Activated T-cell treated with anti-CD3 and anti-CD28 coated beads, Interleukin-2, amount 50 U/mL, for 1 hour (primary cell): ENCODE measurements at regions not wholly inside any gene's neighbourhood (a gene's known extent, or its start where the extent isn't known, plus 50 kb on each side); places are given as distances from the start of the nearest gene placed in this dataset.
"Not testable (repeated sequence)": the region's sequence is repeated elsewhere in the genome, so short reads cannot be mapped to it uniquely, and the experiment has no call there.

ENCODE experiments used
- DNase-seq: peaks from one replicate; pipeline ENCODE4 v3.0.0-alpha.2; 2020

DNA sequence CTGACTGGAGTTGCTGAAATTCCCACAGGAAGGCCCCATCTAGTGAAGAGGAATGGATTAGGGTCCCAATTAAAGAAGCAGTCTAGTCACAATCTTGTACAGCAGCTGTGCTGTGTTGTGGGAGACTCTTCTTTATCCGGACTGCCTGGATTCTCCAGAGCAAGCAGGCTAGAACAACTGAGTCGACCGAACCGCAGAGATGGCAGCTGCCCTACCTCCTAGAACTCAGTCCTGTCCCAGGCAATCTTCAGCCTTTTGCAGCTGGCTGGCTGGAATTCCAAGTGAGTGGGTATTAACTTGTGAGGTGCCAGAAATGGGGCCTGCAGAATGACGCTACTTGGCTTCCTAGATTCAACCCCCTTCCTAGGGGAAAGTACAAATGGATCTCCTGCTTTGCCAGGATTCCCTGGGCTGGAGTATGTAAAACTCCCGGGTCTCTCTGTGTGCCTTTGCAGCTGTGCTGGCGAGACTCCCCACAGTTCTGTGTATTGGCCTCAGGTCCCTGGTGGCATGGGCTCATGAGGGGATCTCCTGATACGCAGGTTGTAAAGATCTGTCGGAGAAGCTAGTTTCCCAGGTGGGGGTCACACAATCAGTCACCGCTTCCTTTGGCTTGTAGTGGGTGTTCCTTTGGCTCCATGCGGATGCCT lies 1952.6 kb upstream of the LRRTM1 start:
- DNase-seq = no peak

DNA sequence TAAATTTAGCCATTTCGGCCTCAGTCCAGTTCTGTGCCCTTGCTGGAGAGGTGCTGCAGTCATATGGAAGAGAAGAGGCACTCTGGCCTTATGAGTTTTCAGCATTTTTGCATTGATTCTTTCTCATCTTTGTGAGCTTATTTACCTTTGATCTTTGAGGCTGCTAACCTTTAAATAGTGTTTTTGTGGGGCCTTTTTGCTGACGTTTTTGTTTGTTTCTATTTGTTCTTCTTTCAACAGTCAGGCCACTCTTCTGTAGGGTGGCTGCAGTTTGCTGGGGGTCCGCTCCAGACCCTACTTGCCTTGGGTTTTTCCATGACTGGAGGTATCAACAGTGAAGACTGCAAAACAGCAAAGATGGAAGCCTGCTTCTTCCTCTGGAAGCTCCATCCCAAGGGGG lies 1951.7 kb upstream of the LRRTM1 start:
- no peak for DNase-seq

DNA sequence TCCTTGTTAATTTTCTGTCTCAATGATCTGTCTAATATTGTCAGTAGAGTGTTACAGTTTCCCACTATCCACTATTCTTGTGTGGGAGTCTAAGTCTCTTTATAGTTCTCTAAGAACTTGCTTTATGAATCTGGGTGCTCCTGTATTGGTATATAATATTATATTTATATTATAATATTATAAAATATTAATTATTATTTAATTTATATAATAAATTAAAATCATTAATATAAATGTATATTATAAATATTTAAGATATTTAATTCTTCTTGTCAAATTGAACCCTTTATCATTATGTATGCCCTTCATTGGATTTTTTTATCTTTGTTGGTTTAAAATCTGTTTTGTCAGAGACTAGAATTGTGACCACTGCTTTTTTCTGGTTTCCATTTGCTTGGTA lies 1950.2 kb upstream of the LRRTM1 start:
- no peak for DNase-seq

GRCh38 chr2:82246220-82246775 lies 1941.7 kb upstream of the LRRTM1 start:
- no peak for DNase-seq

- no peak for DNase-seq
Observed at GRCh38 chr2:82239176-82239575, 1934.6 kb upstream of the LRRTM1 start.

DNA sequence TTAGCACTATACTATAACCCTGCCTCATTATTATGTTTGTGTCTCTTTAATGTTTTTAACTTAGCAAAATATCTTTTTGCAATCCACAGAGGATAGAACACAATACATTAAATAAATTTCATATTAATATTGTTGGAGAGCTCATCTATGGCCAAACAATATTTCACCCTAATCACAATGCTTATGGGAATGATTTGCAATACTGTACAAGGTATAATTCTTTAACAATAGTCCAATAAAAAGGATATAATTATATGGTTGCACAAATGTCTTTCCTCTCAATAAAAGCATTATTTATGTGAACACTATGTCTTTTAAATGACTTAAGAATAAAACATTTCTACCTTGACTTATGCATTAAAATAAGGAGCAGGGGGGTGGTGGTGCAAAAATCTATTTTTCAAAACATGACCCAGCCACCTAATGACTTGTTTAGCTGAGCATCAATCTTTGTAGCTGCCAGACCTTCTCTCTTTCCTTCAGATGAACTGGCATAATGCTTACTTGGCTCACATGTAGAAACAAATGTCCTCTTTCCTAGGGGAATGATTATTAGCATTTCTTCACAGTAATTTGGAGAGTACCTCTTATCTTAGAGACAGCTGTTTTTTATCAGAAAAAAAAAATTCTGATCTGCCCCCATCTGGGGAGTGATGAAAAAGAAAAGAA lies 1933.6 kb upstream of the LRRTM1 start:
- no peak for DNase-seq

GRCh38 chr2:82234283-82234874 lies 1929.8 kb upstream of the LRRTM1 start:
- DNase-seq = no peak

DNA sequence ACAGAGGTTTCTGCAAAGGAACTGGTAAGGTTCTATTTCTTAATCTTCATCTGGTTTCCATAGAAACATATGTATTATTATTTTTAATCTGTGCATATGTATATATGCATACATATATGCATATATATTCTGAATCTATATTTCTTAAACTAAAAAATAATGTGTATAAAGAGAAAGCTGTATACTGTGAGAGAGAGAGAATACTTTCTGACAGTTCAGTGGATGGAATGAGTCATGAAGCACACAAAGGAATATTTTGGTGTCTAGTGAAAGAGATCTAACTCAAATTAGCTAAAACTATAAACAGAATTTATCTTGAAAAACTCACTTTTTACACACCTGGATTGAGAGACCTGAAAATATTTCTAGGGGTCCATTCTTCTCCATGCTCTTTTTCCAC lies 1929.3 kb upstream of the LRRTM1 start:
- no peak for DNase-seq

DNA sequence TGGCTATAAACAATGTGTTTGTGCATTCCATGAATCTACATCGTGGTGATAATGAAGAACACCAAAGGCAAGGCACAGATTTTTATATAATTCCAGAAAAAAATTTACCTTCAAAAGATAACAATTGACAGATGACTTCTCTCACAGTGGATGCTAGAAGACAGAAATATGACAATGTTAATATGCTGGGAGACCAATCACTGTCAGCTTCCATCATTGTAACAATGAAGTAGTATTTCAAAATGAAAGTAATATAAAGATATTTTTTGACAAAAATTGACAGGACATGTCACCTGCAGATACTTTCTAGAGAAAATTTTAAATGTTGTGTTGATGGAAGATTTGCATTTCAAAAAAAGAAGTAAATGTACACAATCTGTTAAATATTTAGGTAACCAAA lies 1925.9 kb upstream of the LRRTM1 start:
- no peak for DNase-seq

- no peak for DNase-seq
Observed at GRCh38 chr2:82226441-82226840, 1921.9 kb upstream of the LRRTM1 start.

GRCh38 chr2:82224301-82224940 lies 1919.9 kb upstream of the LRRTM1 start:
- no peak for DNase-seq

GRCh38 chr2:82215212-82215611 lies 1910.7 kb upstream of the LRRTM1 start:
- no peak for DNase-seq

DNA sequence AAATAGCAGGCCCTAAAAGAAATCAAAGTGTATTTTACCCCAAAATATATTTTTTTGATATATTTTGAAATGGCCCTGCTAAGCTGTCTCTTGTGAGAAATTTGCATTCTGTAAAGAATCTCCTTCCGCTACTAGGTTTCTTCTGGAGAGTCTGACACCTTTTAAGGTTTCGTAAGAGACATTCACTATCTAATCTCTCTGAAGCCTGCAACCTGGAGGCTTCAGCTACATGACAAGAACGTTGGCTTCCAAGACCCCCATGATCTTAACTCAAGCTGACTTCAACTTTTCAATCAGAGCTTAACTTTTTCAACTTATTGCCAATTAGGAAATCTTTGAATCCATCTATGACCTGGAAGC lies 1894.9 kb upstream of the LRRTM1 start:
- no peak for DNase-seq

DNA sequence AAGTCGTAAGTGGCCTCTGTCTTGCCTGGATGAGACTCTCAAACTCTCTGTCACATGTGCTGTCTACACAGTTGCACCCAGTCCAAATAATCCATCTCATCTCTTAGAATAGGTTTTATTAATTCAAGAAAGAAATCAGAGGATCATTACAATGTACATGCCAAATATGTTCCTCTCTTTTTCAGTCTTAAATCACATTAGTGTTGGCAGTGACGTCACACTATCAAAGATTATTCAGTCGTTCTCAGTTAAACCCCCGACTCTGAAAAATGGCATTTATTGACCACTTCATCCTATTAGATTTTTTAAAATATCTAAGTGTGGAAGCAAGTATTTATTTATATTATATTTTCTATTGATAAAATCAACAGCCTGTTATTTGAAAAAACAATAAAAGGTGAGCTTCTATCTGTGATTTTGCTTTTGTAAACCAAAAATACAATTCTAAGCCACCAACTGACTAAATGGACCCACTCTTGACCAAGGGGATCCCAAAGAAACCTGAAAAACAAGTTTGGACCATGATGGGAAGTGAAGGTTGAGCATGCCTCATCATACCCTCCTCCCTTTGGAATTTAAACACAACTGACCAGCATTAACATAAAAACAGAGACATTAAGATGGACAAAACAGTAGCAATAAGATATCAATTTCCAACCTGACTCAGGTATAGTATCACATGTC lies 1894.4 kb upstream of the LRRTM1 start:
- DNase-seq = no peak

- DNase-seq = no peak
Observed at GRCh38 chr2:82182270-82182669, 1877.7 kb upstream of the LRRTM1 start.

GRCh38 chr2:82175210-82175609 lies 1870.7 kb upstream of the LRRTM1 start:
- DNase-seq = not testable (repeated sequence)

DNA sequence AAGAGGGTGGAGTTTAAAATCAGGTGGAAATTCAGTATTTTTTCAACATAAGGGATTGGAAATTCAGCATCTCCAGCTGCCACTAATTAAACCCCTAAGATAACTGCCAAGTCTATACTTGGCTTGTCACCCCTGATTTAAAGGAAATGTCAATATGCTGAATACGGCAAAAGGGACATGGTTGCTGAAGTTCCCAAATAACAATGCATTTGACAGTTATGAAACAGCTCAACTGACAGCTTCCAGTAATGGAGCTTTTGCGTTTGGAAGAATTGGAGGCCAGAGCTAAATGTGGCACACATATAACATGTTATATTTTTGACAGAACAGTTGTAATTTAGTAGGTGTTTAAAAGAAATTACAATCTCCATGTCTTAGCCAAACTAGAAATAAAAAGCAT lies 1867.9 kb upstream of the LRRTM1 start:
- no peak for DNase-seq

DNA sequence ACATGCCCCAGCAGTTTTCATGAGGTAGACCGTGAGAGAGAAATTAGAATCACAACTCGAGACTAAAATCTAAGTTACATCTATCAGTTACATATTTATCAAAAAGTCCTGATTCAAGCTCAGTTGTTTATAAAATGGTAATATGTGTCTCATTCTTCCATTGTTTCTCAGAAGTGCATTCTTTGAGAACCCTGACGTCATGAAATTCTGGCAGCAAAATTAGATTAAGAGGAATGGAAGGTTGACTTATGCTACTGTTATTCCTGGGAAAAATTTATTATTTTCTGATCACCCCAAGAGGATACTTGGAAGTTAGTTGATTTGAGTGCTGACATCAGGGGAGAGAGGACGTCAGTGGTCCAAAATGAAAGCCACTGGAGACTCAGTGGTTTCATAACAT lies 1864.8 kb upstream of the LRRTM1 start:
- no peak for DNase-seq

DNA sequence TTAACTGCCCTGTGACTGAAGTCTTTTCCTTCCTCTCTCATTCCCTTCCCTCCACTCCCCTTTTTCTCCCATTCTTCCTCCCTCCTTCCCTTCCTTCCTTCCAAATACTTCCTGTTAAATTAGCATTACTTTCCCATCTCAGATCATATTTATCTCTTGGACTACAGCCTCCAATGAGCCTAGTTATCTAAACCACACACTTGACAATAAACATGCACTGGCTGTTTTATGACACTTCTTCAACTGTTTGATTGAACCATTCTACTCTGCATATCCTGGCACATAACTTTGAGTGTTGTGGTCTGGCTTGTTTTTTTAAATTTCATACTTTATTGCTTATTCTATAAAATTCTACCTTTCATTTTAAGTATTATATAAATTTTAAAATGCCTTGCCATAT lies 1860.8 kb upstream of the LRRTM1 start:
- no peak for DNase-seq

GRCh38 chr2:82158150-82158549 lies 1853.6 kb upstream of the LRRTM1 start:
- DNase-seq = no peak

GRCh38 chr2:82155469-82155868 lies 1850.9 kb upstream of the LRRTM1 start:
- no peak for DNase-seq

DNA sequence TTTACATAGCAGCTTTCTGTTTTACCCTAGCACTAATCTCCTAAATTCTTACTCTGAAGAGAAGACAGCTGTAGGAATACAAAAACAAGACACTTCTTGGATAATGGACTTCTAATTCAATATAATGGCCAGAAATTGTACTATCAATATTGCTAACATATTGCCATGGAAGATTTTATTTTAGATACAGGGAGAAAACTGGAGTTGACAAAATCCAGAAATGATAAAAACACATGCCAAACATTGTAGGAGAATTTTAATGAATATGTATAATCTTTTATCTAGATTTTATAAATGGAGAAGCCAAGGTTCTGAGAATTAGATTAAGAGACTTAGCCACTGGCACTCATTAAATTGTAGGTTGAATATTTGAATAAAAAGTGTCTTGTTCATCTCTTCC lies 1838.8 kb upstream of the LRRTM1 start:
- no peak for DNase-seq

DNA sequence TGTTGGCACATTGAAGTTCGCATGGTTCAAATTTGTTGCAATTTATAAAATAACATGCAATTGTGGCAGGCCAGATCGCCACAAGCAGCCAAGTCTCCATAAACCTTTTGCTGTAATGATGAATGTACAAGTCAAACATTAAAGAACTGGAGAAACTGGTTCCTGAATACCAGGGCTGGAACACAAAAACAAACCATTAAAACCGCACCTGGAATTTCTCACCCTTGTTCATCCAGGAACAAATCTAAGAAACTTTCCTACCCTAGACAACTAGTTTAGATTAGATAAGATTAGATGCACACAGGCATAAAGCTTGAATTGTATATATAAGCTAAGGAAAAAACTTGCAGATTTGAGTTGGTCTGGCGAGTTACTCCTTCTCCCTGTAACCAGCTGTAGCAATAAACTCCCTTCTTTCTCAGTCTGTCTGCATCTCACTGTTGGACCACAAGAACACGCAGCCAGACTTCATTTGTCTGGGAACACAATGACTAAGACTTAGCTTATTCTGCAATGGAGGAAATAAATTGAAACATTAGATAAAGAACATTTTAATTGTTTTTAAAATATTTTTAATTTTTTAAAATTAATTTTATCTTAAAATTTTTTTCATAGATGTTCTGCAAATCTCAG lies 1835.5 kb upstream of the LRRTM1 start:
- no peak for DNase-seq
